Common myeloid progenitor, CD34-positive (primary cell): ENCODE measurements at regions not wholly inside any gene's neighbourhood (a gene's known extent, or its start where the extent isn't known, plus 50 kb on each side); places are given as distances from the start of the nearest gene placed in this dataset.

Experiments used
- CTCF ChIA-PET: fragments of 350-600 bp; sonication (Branson Sonifier 250); formaldehyde crosslinking; loops from one replicate; lab custom pipeline; 2021; ENCODE audit warnings: antibody characterized with exemption; lab: Charles Lee
- POLR2A ChIA-PET: fragments of 350-600 bp; sonication (Branson Sonifier 250); formaldehyde crosslinking; loops from one replicate; lab custom pipeline; 2021; ENCODE audit warnings: antibody characterized with exemption; lab: Charles Lee
- DNase-seq, 3 donors: peaks; one replicate each; pipeline versions ENCODE4 v3.0.0 to v3.0.0-alpha.2; 2013
- H3K27ac ChIP-seq, 2 experiments: 1 replicate in 1 of 2; 2 replicates in 1 of 2; pipeline ENCODE4 v1.7.0; 2013; ENCODE audit warnings: inconsistent platforms in 2 of 2, low read length in 2 of 2, mild to moderate bottlenecking in 2 of 2, low read depth in 1 of 2, moderate library complexity in 1 of 2; ENCODE audit not compliant: severe bottlenecking in 2 of 2, insufficient read depth in 1 of 2, poor library complexity in 1 of 2
- H3K27me3 ChIP-seq, 5 experiments: replicated peaks in 2 of 5; 1 replicate in 3 of 5; 2 replicates in 2 of 5; pipeline versions ENCODE4 v1.6.1 to v1.7.0; 2013; ENCODE audit warnings: low read length in 4 of 5, mild to moderate bottlenecking in 2 of 5, moderate library complexity in 2 of 5, inconsistent platforms in 1 of 5; ENCODE audit not compliant: insufficient read depth in 5 of 5, control insufficient read depth in 4 of 5
- H3K36me3 ChIP-seq, 4 experiments: 1 replicate in 2 of 4; 2 replicates in 2 of 4; pipeline versions ENCODE4 v1.6.1 to v1.7.0; 2013; ENCODE audit warnings: low read length in 3 of 4, control low read depth in 1 of 4, mild to moderate bottlenecking in 1 of 4; ENCODE audit not compliant: control insufficient read depth in 4 of 4, insufficient read depth in 4 of 4
- H3K4me1 ChIP-seq, 4 experiments: 1 replicate in 3 of 4; 2 replicates in 1 of 4; pipeline versions ENCODE4 v1.6.1 to v1.7.1; 2013; ENCODE audit warnings: low read length in 3 of 4, mild to moderate bottlenecking in 3 of 4, control low read depth in 1 of 4, inconsistent platforms in 1 of 4, moderate library complexity in 1 of 4; ENCODE audit not compliant: control insufficient read depth in 4 of 4, insufficient read depth in 4 of 4; ENCODE audit errors: control extremely low read depth in 1 of 4
- H3K4me3 ChIP-seq, 7 experiments: 1 replicate in 4 of 7; 2 replicates in 3 of 7; pipeline versions ENCODE4 v1.5.1 to v1.7.0; 2013; ENCODE audit warnings: mild to moderate bottlenecking in 7 of 7, low read length in 6 of 7, moderate library complexity in 6 of 7, inconsistent platforms in 2 of 7, low read depth in 2 of 7, control low read depth in 1 of 7; ENCODE audit not compliant: insufficient read depth in 4 of 7, control insufficient read depth in 1 of 7; ENCODE audit errors: extremely low read depth in 1 of 7
- H3K9me3 ChIP-seq, 5 experiments: 1 replicate in 4 of 5; 2 replicates in 1 of 5; pipeline versions ENCODE4 v1.6.1 to v1.7.1; 2013; ENCODE audit warnings: low read length in 4 of 5, mild to moderate bottlenecking in 2 of 5, inconsistent platforms in 1 of 5, low read depth in 1 of 5, moderate library complexity in 1 of 5; ENCODE audit not compliant: control insufficient read depth in 4 of 5, insufficient read depth in 2 of 5; ENCODE audit errors: control extremely low read depth in 1 of 5
- WGBS: methylation state at CpG from one replicate; pipeline ENCODE4 v1.1.5; 2013; ENCODE audit not compliant: insufficient coverage; 5-methylcytosine and 5-hydroxymethylcytosine counted together

- Histone ChIP-seq H3K27ac (no peak overlapping the region), H3K27me3 (peaks cover 0 to 4% (median 0%) of the 10 kb centered on the region in 5 experiments), H3K36me3 (no peaks in the 10 kb centered on the region), H3K9me3 (peaks cover 0 to 1% (median 0%) of the 10 kb centered on the region in 5 experiments), H3K4me3 (no peak overlapping the region), H3K4me1 (no peaks in the 10 kb centered on the region)
- 92% methylated on average over 3 of the region's 3 CpGs for WGBS
- ChIA-PET POLR2A (no interaction called here), CTCF (no interaction called here)
- no peak for DNase-seq
These were observed 56.3 kb downstream of the SOX14 start for GRCh38 chr3:137820366-137820765.

- 100% methylated on average over 1 of the region's 1 CpG for WGBS
- H3K27ac ChIP-seq, result no peak overlapping the region
- no peaks in the 10 kb centered on the region for H3K9me3 ChIP-seq
- H3K4me1 ChIP-seq, result no peaks in the 10 kb centered on the region
- no peaks in the 10 kb centered on the region for H3K36me3 ChIP-seq
- peaks cover 0 to 11% (median 5%) of the 10 kb centered on the region in 5 experiments for H3K27me3 ChIP-seq
- ChIA-PET POLR2A (no interaction called here), CTCF (no interaction called here)
- DNase-seq, result no peak
- H3K4me3 ChIP-seq, result no peak overlapping the region
These were observed 71.0 kb downstream of the SOX14 start for GRCh38 chr3:137835096-137835495.

GRCh38 chr3:137845194-137845593, 81.1 kb downstream of the SOX14 start:
- H3K27ac ChIP-seq, result no peak overlapping the region
- H3K9me3 ChIP-seq, result peaks cover 0 to 6% (median 0%) of the 10 kb centered on the region in 5 experiments
- WGBS, result 64% methylated on average over 2 of the region's 4 CpGs
- H3K36me3 ChIP-seq, result no peaks in the 10 kb centered on the region
- peaks cover 0 to 8% (median 0%) of the 10 kb centered on the region in 5 experiments for H3K27me3 ChIP-seq
- no peak for DNase-seq
- ChIA-PET POLR2A (no interaction called here), CTCF (no interaction called here)
- no peak overlapping the region for H3K4me3 ChIP-seq
- H3K4me1 ChIP-seq, result no peaks in the 10 kb centered on the region

- CTCF ChIA-PET, result no interaction called here
- WGBS, result 79% methylated on average over 2 of the region's 3 CpGs
These were observed 81.6 kb downstream of the SOX14 start for GRCh38 chr3:137845666-137846065.

GRCh38 chr3:137852391-137852830, 88.3 kb downstream of the SOX14 start:
- Histone ChIP-seq H3K27ac (no peak overlapping the region), H3K36me3 (no peaks in the 10 kb centered on the region), H3K4me3 (no peak overlapping the region), H3K4me1 (no peaks in the 10 kb centered on the region), H3K27me3 (peaks cover 0 to 8% (median 0%) of the 10 kb centered on the region in 5 experiments), H3K9me3 (no peaks in the 10 kb centered on the region)
- POLR2A ChIA-PET, result no interaction called here
- 73% methylated on average over 12 of the region's 13 CpGs for WGBS
- CTCF ChIA-PET, result no interaction called here
- no peak for DNase-seq

More at GRCh38 chr3:137845666-137846065, 81.6 kb downstream of the SOX14 start:
- H3K27me3 ChIP-seq, result peaks cover 0 to 8% (median 0%) of the 10 kb centered on the region in 5 experiments
- no peaks in the 10 kb centered on the region for H3K4me1 ChIP-seq
- no peak overlapping the region for H3K4me3 ChIP-seq
- no peaks in the 10 kb centered on the region for H3K36me3 ChIP-seq
- POLR2A ChIA-PET, result no interaction called here
- no peak overlapping the region for H3K27ac ChIP-seq
- peaks cover 0 to 3% (median 0%) of the 10 kb centered on the region in 5 experiments for H3K9me3 ChIP-seq
- no peak for DNase-seq

- no peaks in the 10 kb centered on the region for H3K9me3 ChIP-seq
- no peaks in the 10 kb centered on the region for H3K36me3 ChIP-seq
- ChIA-PET CTCF (no interaction called here), POLR2A (no interaction called here)
- no peak for DNase-seq
- H3K27me3 ChIP-seq, result peaks cover 0 to 3% (median 0%) of the 10 kb centered on the region in 5 experiments
- no peak overlapping the region for H3K27ac ChIP-seq
- no peaks in the 10 kb centered on the region for H3K4me1 ChIP-seq
- WGBS, result 80% methylated on average over 1 of the region's 4 CpGs
- H3K4me3 ChIP-seq, result no peak overlapping the region
These were observed 90.6 kb downstream of the SOX14 start for GRCh38 chr3:137854533-137855261.

- Histone ChIP-seq H3K27ac (no peak overlapping the region), H3K4me3 (no peak overlapping the region), H3K36me3 (no peaks in the 10 kb centered on the region), H3K4me1 (no peaks in the 10 kb centered on the region), H3K9me3 (peaks cover 0 to 11% (median 3%) of the 10 kb centered on the region in 5 experiments), H3K27me3 (no peaks in the 10 kb centered on the region)
- POLR2A ChIA-PET, result no interaction called here
- DNase-seq, result no peak
- CTCF ChIA-PET, result no interaction called here
- 23% methylated on average over 2 of the region's 2 CpGs for whole genome bisulfite sequencing
These were observed 101.9 kb downstream of the SOX14 start for GRCh38 chr3:137866001-137866400.
